ENCODE measurements at regions not wholly inside any gene's neighbourhood (a gene's known extent, or its start where the extent isn't known, plus 50 kb on each side); places are given as distances from the start of the nearest gene placed in this dataset.
A peak's percentile ranks its signal among the peaks of the same experiment; 100 is the strongest.

DNA sequence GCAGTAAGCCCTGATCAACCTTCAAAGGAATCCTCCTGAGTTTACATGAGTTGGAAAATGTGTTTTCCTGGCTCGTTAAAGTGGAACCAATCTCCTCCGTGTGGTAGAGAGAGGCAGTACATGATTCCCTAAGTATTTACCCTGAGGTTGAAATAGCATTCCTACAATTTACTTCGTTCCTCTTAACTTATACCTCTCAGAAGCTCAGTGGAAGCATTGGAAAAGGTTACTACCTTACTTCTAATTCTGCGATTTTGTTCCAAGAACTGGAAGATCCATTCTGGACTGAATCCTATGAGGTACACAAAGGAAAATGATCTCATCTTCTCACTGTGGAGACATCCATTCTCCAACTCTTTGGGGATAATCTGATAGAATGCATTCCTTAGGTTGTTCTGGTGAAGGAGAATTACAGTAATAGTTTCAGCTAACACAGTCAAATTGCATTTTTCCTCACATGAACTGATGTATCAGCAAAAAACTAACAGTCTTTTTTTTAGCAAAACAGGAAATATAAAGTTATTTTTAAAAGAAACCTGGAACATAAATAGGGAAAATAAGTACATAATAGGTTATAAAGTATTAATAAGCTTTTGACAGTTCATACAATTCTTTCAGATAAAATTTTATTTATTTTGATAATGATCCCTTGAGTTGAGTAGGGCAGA is 475.6 kb downstream of the PDZRN4 start:
- TF ChIP-seq, protein P1, sequence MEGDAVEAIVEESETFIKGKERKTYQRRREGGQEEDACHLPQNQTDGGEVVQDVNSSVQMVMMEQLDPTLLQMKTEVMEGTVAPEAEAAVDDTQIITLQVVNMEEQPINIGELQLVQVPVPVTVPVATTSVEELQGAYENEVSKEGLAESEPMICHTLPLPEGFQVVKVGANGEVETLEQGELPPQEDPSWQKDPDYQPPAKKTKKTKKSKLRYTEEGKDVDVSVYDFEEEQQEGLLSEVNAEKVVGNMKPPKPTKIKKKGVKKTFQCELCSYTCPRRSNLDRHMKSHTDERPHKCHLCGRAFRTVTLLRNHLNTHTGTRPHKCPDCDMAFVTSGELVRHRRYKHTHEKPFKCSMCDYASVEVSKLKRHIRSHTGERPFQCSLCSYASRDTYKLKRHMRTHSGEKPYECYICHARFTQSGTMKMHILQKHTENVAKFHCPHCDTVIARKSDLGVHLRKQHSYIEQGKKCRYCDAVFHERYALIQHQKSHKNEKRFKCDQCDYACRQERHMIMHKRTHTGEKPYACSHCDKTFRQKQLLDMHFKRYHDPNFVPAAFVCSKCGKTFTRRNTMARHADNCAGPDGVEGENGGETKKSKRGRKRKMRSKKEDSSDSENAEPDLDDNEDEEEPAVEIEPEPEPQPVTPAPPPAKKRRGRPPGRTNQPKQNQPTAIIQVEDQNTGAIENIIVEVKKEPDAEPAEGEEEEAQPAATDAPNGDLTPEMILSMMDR (IDR thresholded peaks at IDR 0.05; ENCODE audit: poor library complexity, severe bottlenecking), result peak; percentile 39
- TF ChIP-seq TAF1 (IDR thresholded peaks at IDR 0.05; ENCODE audit: low read depth) (no peak), POLR2AphosphoS5 (IDR thresholded peaks at IDR 0.05) (no peak), EZH2 (IDR thresholded peaks at IDR 0.05; ENCODE audit: borderline replicate concordance, insufficient read depth, low read length, poor library complexity, severe bottlenecking) (no peak), EP300 (conservative IDR thresholded peaks at IDR 0.05; ENCODE audit: poor library complexity, severe bottlenecking) (no peak), MXI1 (conservative IDR thresholded peaks at IDR 0.05; ENCODE audit: poor library complexity, severe bottlenecking) (no peak), RAD21 (conservative IDR thresholded peaks at IDR 0.05) (peak; percentile 44)
- TF ChIP-seq, protein P2, sequence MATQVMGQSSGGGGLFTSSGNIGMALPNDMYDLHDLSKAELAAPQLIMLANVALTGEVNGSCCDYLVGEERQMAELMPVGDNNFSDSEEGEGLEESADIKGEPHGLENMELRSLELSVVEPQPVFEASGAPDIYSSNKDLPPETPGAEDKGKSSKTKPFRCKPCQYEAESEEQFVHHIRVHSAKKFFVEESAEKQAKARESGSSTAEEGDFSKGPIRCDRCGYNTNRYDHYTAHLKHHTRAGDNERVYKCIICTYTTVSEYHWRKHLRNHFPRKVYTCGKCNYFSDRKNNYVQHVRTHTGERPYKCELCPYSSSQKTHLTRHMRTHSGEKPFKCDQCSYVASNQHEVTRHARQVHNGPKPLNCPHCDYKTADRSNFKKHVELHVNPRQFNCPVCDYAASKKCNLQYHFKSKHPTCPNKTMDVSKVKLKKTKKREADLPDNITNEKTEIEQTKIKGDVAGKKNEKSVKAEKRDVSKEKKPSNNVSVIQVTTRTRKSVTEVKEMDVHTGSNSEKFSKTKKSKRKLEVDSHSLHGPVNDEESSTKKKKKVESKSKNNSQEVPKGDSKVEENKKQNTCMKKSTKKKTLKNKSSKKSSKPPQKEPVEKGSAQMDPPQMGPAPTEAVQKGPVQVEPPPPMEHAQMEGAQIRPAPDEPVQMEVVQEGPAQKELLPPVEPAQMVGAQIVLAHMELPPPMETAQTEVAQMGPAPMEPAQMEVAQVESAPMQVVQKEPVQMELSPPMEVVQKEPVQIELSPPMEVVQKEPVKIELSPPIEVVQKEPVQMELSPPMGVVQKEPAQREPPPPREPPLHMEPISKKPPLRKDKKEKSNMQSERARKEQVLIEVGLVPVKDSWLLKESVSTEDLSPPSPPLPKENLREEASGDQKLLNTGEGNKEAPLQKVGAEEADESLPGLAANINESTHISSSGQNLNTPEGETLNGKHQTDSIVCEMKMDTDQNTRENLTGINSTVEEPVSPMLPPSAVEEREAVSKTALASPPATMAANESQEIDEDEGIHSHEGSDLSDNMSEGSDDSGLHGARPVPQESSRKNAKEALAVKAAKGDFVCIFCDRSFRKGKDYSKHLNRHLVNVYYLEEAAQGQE (IDR thresholded peaks at IDR 0.05; ENCODE audit: borderline replicate concordance), result no peak

Data from neural cell (in vitro differentiated cells).